HAP-1 (cell line): ENCODE measurements at regions not wholly inside any gene's neighbourhood (a gene's known extent, or its start where the extent isn't known, plus 50 kb on each side); places are given as distances from the start of the nearest gene placed in this dataset.
A peak's percentile ranks its signal among the peaks of the same experiment; 100 is the strongest.
"Not testable (repeated sequence)": the region's sequence is repeated elsewhere in the genome, so short reads cannot be mapped to it uniquely, and the experiment has no call there.

Experiments
- DNase-seq, 2 experiments: peaks; one replicate each; pipeline ENCODE4 v3.0.0-alpha.2; 2016 to 2020; ENCODE audit warnings: low spot score in 2 of 2
- H3K27me3 ChIP-seq: fragments of 250-450 bp; sonication (Bioruptor Pico); 2 replicates; pipeline ENCODE4 v1.5.1; 2020; ENCODE audit warnings: low read depth, mild to moderate bottlenecking, moderate library complexity
- H3K36me3 ChIP-seq: fragments of 250-450 bp; sonication (Bioruptor Pico); replicated peaks from 2 replicates; pipeline ENCODE4 v1.5.1; 2020; ENCODE audit warnings: mild to moderate bottlenecking
- H3K4me1 ChIP-seq: fragments of 250-450 bp; sonication (Bioruptor Pico); 2 replicates; pipeline ENCODE4 v1.5.1; 2020; ENCODE audit warnings: mild to moderate bottlenecking
- H3K4me3 ChIP-seq: fragments of 250-450 bp; sonication (Bioruptor Pico); 2 replicates; pipeline ENCODE4 v1.5.1; 2020; ENCODE audit warnings: mild to moderate bottlenecking, moderate library complexity
- H3K9me3 ChIP-seq: fragments of 250-450 bp; sonication (Bioruptor Pico); 2 replicates; pipeline ENCODE4 v1.5.1; 2020; ENCODE audit warnings: mild to moderate bottlenecking, moderate library complexity
- in situ Hi-C: fragments of 300-500 bp; cut with MboI; formaldehyde crosslinking; loops from 3 replicates; pipeline ENCODE4 v1.14.3; 2020; ENCODE audit warnings: low sequenced_read_pairs, inconsistent platforms, mixed read lengths

- in situ Hi-C loops = no loop called here
Observed at GRCh38 chr13:34165158-34165557, 347.2 kb downstream of the RFC3 start.

DNA sequence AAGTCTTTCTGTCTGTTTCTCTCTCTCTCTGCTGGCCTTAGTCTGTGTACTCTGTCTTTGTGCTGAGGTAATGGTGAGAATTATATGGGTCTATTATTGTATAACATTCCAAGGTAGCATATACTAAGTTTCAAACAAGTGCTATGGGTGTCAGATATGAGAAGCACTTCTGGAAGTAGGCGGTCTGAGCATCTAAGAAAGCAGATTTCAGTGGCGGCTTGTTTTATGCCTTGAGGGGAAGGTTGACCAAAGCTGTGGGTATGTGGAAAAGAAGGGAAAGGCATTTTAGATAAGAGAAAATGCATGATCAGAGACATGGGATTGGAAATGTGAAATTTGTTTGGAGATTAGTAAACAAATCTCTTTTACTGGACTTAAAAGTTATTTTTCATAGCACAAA, 348.5 kb downstream of the RFC3 start:
- no peaks in the 10 kb centered on the region for H3K27me3 ChIP-seq
- no peak for DNase-seq
- no peak overlapping the region for H3K4me3 ChIP-seq
- no peaks in the 10 kb centered on the region for H3K9me3 ChIP-seq
- H3K36me3 ChIP-seq = no peaks in the 10 kb centered on the region
- H3K4me1 ChIP-seq = peaks cover 17% of the 10 kb centered on the region
- in situ Hi-C loops = no loop called here

More at GRCh38 chr13:34165158-34165557, 347.2 kb downstream of the RFC3 start:
- Histone ChIP-seq H3K36me3 (no peaks in the 10 kb centered on the region), H3K4me3 (no peak overlapping the region), H3K27me3 (no peaks in the 10 kb centered on the region), H3K4me1 (peaks cover 22% of the 10 kb centered on the region), H3K9me3 (no peaks in the 10 kb centered on the region)
- no peak for DNase-seq

GRCh38 chr13:34167347-34167746, 349.4 kb downstream of the RFC3 start:
- Histone ChIP-seq H3K4me3 (no peak overlapping the region), H3K4me1 (peaks cover 9% of the 10 kb centered on the region), H3K9me3 (no peaks in the 10 kb centered on the region), H3K27me3 (no peaks in the 10 kb centered on the region), H3K36me3 (no peaks in the 10 kb centered on the region)
- no peak for DNase-seq
- in situ Hi-C loops = no loop called here

- H3K36me3 ChIP-seq = no peaks in the 10 kb centered on the region
Observed at GRCh38 chr13:34172048-34172447, 354.1 kb downstream of the RFC3 start.

DNA sequence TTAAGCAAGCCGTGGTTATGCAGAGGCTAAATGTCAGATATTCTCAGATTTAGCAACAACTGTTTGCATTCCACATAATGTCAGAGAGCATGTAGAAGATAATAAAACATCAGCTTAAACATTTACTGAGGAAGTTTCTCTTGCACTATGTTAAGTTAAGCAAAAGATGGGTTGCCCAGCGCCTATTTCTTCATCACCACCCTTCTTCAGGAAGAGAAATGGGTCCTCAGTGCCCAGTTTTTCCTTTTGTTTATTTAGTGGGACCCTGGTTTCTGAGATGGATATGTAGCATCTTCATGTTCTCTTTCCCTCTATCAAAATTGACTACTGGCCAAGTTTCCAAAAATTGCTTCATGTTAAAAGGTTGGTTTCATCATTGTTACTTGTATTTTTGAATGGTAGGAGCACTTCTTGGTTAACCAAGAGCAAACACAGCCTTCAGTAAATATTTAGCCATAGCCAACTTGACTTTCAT, 356.8 kb downstream of the RFC3 start:
- no peak overlapping the region for H3K4me3 ChIP-seq
- peaks cover 4% of the 10 kb centered on the region for H3K4me1 ChIP-seq
- in situ Hi-C loops = no loop called here
- no peaks in the 10 kb centered on the region for H3K9me3 ChIP-seq
- H3K36me3 ChIP-seq = no peaks in the 10 kb centered on the region
- DNase-seq = no peak
- H3K27me3 ChIP-seq = no peaks in the 10 kb centered on the region

More at GRCh38 chr13:34172048-34172447, 354.1 kb downstream of the RFC3 start:
- Histone ChIP-seq H3K4me3 (no peak overlapping the region), H3K9me3 (no peaks in the 10 kb centered on the region), H3K27me3 (no peaks in the 10 kb centered on the region), H3K4me1 (no peaks in the 10 kb centered on the region; the same call in 1 of the 2 replicates)
- DNase-seq = no peak
- in situ Hi-C loops = no loop called here

DNA sequence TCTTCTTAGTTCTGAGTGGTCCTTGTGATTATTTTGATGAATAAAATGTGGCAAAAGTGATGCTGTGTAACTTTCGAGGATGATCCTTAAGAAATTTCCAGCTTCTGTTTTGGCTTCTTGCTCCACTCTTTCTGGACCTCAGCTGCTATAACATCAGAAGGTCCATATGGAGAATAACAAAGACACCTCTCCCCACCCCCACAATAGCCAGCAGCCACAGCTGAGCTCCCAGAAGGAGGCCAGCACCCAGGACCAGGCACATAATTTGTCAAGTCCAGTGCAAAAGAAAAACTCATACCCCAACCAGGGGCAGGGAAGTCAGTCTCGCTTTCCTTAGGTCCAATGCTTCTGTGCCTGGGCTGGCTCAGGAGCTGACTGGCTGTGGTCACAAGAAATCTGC, 357.6 kb downstream of the RFC3 start:
- Histone ChIP-seq H3K9me3 (no peaks in the 10 kb centered on the region), H3K4me3 (no peak overlapping the region), H3K36me3 (no peaks in the 10 kb centered on the region), H3K27me3 (no peaks in the 10 kb centered on the region), H3K4me1 (peaks cover 12% of the 10 kb centered on the region)
- DNase-seq = no peak
- in situ Hi-C loops = no loop called here

DNA sequence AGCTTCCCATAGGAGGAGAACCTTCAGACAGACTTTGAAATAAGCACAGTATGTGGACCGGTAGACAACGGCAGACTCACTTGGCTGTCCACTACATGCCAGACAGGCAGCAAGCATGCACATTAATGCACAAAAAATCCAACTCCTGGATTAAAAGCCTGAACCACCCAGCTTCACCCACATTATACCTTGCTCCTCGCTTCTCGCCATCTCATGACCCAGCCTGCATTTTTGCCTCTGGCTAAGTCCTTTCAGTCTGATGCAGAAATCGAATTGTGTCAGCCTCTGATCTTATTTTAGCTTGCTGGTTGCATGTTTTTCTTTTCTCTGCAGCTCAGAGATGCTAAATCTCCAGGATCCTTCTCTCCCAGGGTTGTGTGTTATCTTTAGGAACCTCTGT, 358.7 kb downstream of the RFC3 start:
- Histone ChIP-seq H3K4me1 (peaks cover 12% of the 10 kb centered on the region), H3K9me3 (no peaks in the 10 kb centered on the region), H3K4me3 (no peak overlapping the region), H3K36me3 (no peaks in the 10 kb centered on the region), H3K27me3 (no peaks in the 10 kb centered on the region)
- no peak for DNase-seq
- in situ Hi-C loops = no loop called here

GRCh38 chr13:34179481-34179880, 361.5 kb downstream of the RFC3 start:
- DNase-seq = no peak
- H3K36me3 ChIP-seq = no peaks in the 10 kb centered on the region
- H3K4me3 ChIP-seq = no peak overlapping the region
- no peaks in the 10 kb centered on the region for H3K27me3 ChIP-seq
- in situ Hi-C loops = no loop called here
- peaks cover 12% of the 10 kb centered on the region for H3K4me1 ChIP-seq
- no peaks in the 10 kb centered on the region for H3K9me3 ChIP-seq

- Histone ChIP-seq H3K4me3 (no peak overlapping the region), H3K4me1 (peaks cover 12% of the 10 kb centered on the region), H3K9me3 (no peaks in the 10 kb centered on the region), H3K27me3 (no peaks in the 10 kb centered on the region), H3K36me3 (no peaks in the 10 kb centered on the region)
- in situ Hi-C loops = no loop called here
- peak in 1 of 2 experiments; percentile 12 for DNase-seq
Observed at GRCh38 chr13:34179927-34180326, 362.0 kb downstream of the RFC3 start.

- H3K27me3 ChIP-seq, in situ Hi-C loops, DNase-seq, H3K36me3 ChIP-seq, H3K9me3 ChIP-seq, H3K4me3 ChIP-seq: not testable (repeated sequence)
- peaks cover 12% of the 10 kb centered on the region for H3K4me1 ChIP-seq
Observed at GRCh38 chr13:34181256-34181655, 363.3 kb downstream of the RFC3 start.

GRCh38 chr13:34189946-34190345, 372.0 kb downstream of the RFC3 start:
- Histone ChIP-seq H3K36me3 (no peaks in the 10 kb centered on the region), H3K9me3 (no peaks in the 10 kb centered on the region), H3K4me1 (no peaks in the 10 kb centered on the region), H3K4me3 (no peak overlapping the region), H3K27me3 (no peaks in the 10 kb centered on the region)
- no peak for DNase-seq
- in situ Hi-C loops = no loop called here

GRCh38 chr13:34201050-34201913, 383.3 kb downstream of the RFC3 start:
- no peaks in the 10 kb centered on the region for H3K36me3 ChIP-seq
- H3K4me1 ChIP-seq = no peaks in the 10 kb centered on the region
- H3K27me3 ChIP-seq = no peaks in the 10 kb centered on the region
- DNase-seq = no peak
- no peaks in the 10 kb centered on the region for H3K9me3 ChIP-seq
- in situ Hi-C loops = no loop called here
- no peak overlapping the region for H3K4me3 ChIP-seq

DNA sequence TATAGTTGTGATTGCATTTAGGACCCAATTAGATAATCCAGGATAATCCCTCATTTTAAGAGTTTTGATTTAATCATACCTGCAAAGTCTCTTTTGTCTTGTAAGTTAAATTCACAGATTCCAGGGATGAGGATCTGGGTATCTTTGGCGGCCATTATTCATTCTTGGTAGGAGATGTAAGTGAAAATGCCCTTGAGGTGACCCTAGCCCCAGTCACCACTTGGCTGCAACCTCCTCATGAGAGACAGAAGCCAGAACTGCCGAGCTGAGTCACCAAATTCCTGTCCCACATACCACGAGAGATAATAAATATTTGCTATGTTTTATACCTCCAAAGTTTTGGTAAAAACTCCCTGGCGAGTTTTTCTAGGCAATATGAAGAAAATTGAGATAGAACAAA, 389.4 kb downstream of the RFC3 start:
- Histone ChIP-seq H3K36me3 (no peaks in the 10 kb centered on the region), H3K27me3 (no peaks in the 10 kb centered on the region), H3K4me1 (no peaks in the 10 kb centered on the region), H3K4me3 (no peak overlapping the region), H3K9me3 (no peaks in the 10 kb centered on the region)
- no peak for DNase-seq
- in situ Hi-C loops = no loop called here

GRCh38 chr13:34207872-34208271, 389.9 kb downstream of the RFC3 start:
- H3K9me3 ChIP-seq = no peaks in the 10 kb centered on the region
- no peak for DNase-seq
- no peak overlapping the region for H3K4me3 ChIP-seq
- H3K27me3 ChIP-seq = no peaks in the 10 kb centered on the region
- H3K36me3 ChIP-seq = no peaks in the 10 kb centered on the region
- no peaks in the 10 kb centered on the region for H3K4me1 ChIP-seq
- in situ Hi-C loops = no loop called here
